HG02973 (cell line): ENCODE measurements at regions not wholly inside any gene's neighbourhood (a gene's known extent, or its start where the extent isn't known, plus 50 kb on each side); places are given as distances from the start of the nearest gene placed in this dataset.

Source experiments
- ATAC-seq: cut with Tn5 transposase; IDR thresholded peaks from one replicate; pipeline ENCODE4 v1.9.1; 2021; ENCODE audit warnings: moderate library complexity; ENCODE audit not compliant: unreplicated experiment

- ATAC-seq, result no peak
Observed at GRCh38 chr2:235168174-235168979, 216.6 kb downstream of the SH3BP4 start.

GRCh38 chr2:235170016-235170415 lies 218.2 kb downstream of the SH3BP4 start:
- no peak for ATAC-seq

- ATAC-seq, result no peak
Observed at GRCh38 chr2:235170536-235171521, 219.0 kb downstream of the SH3BP4 start.

- no peak for ATAC-seq
Observed at GRCh38 chr2:235171550-235172031, 219.8 kb downstream of the SH3BP4 start.

GRCh38 chr2:235180642-235181041 lies 228.8 kb downstream of the SH3BP4 start:
- no peak for ATAC-seq

GRCh38 chr2:235183786-235184185 lies 232.0 kb downstream of the SH3BP4 start:
- no peak for ATAC-seq

- no peak for ATAC-seq
Observed at GRCh38 chr2:235187806-235188205, 236.0 kb downstream of the SH3BP4 start.

GRCh38 chr2:235191486-235191885 lies 239.7 kb downstream of the SH3BP4 start:
- no peak for ATAC-seq

GRCh38 chr2:235191978-235192377 lies 240.2 kb downstream of the SH3BP4 start:
- no peak for ATAC-seq

GRCh38 chr2:235194351-235194750 lies 242.5 kb downstream of the SH3BP4 start:
- ATAC-seq, result no peak

GRCh38 chr2:235194836-235195235 lies 243.0 kb downstream of the SH3BP4 start:
- ATAC-seq, result no peak

GRCh38 chr2:235195921-235196320 lies 244.1 kb downstream of the SH3BP4 start:
- ATAC-seq, result no peak

- ATAC-seq, result no peak
Observed at GRCh38 chr2:235199128-235199527, 247.3 kb downstream of the SH3BP4 start.

GRCh38 chr2:235200216-235200615 lies 248.4 kb downstream of the SH3BP4 start:
- no peak for ATAC-seq

- no peak for ATAC-seq
Observed at GRCh38 chr2:235201756-235202155, 249.9 kb downstream of the SH3BP4 start.

- no peak for ATAC-seq
Observed at GRCh38 chr2:235204948-235205347, 253.1 kb downstream of the SH3BP4 start.

GRCh38 chr2:235206399-235206798 lies 254.6 kb downstream of the SH3BP4 start:
- no peak for ATAC-seq

- ATAC-seq, result no peak
Observed at GRCh38 chr2:235206980-235207579, 255.3 kb downstream of the SH3BP4 start.

- ATAC-seq, result no peak
Observed at GRCh38 chr2:235211056-235211455, 259.2 kb downstream of the SH3BP4 start.

- ATAC-seq, result no peak
Observed at GRCh38 chr2:235212501-235213158, 260.8 kb downstream of the SH3BP4 start.

- no peak for ATAC-seq
Observed at GRCh38 chr2:235215248-235215647, 263.4 kb downstream of the SH3BP4 start.
